ENCODE measurements at regions not wholly inside any gene's neighbourhood (a gene's known extent, or its start where the extent isn't known, plus 50 kb on each side); places are given as distances from the start of the nearest gene placed in this dataset.

DNA sequence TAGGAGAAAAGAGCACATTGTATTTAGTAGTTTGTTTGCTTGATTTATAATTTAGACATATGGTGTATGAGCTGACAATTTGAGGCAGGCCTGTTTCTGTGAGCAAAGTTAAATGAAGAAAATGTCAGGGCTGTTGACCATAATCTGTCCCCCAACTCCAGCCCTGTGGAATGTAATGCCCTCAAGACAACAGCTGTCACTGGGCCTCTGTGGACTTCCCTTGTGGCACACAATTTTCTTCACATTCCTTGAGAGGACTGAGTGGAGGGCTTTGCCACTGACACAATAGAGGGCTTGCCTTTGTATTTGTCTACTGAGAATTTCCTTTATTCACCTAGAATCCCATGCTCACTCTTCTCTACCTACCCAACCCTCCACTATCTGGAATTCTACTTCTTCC, 141.2 kb upstream of the CD180 start:
- Histone ChIP-seq H3K9me3 (ENCODE audit: control insufficient read depth in 2 of 3, insufficient read depth in 1 of 3, low read length in 3 of 3) (no peaks in the 10 kb centered on the region), H3K9ac (ENCODE audit: low read length in 3 of 3) (no peak overlapping the region), H3K4me3 (ENCODE audit: low read length in 3 of 3) (no peak overlapping the region), H3K4me1 (ENCODE audit: control insufficient read depth in 2 of 3, insufficient read depth in 2 of 3, low read depth in 1 of 3, low read length in 3 of 3) (no peaks in the 10 kb centered on the region), H3K27me3 (ENCODE audit: control insufficient read depth, insufficient read depth, low read length) (no peaks in the 10 kb centered on the region), H3K36me3 (ENCODE audit: control insufficient read depth in 2 of 3, insufficient read depth in 3 of 3, low read length in 3 of 3) (no peaks in the 10 kb centered on the region), H3K27ac (ENCODE audit: low read depth in 2 of 2, low read length in 2 of 2) (no peak overlapping the region)
- no peak for DNase-seq
- TF ChIP-seq, protein P1, sequence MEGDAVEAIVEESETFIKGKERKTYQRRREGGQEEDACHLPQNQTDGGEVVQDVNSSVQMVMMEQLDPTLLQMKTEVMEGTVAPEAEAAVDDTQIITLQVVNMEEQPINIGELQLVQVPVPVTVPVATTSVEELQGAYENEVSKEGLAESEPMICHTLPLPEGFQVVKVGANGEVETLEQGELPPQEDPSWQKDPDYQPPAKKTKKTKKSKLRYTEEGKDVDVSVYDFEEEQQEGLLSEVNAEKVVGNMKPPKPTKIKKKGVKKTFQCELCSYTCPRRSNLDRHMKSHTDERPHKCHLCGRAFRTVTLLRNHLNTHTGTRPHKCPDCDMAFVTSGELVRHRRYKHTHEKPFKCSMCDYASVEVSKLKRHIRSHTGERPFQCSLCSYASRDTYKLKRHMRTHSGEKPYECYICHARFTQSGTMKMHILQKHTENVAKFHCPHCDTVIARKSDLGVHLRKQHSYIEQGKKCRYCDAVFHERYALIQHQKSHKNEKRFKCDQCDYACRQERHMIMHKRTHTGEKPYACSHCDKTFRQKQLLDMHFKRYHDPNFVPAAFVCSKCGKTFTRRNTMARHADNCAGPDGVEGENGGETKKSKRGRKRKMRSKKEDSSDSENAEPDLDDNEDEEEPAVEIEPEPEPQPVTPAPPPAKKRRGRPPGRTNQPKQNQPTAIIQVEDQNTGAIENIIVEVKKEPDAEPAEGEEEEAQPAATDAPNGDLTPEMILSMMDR (IDR thresholded peaks at IDR 0.05; ENCODE audit: borderline replicate concordance, extremely low read depth, insufficient read depth): no peak
- intact Hi-C loops (cut with DNase I): no loop called here
- no peak for FAIRE-seq

DNA sequence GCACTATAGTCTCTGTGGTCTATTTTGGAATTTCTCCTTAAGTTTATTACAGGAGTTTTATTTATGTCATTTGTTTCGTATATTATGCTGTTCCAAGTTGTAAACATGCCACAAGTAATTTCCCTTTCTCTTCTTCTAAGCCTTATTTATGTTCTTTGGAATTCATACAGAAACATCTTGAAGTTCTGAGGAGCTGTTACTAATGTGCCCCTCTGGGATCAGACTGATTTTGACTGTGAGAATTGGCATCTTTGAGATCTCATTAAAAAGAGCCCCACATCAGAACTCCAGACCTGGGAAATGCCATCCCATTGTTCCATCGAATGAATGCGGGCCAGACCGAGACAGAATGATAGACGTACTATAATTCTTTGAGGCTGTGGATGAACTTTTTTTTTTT, 138.8 kb upstream of the CD180 start:
- H3K4me1 ChIP-seq (ENCODE audit: control insufficient read depth in 2 of 3, insufficient read depth in 2 of 3, low read depth in 1 of 3, low read length in 3 of 3): no peaks in the 10 kb centered on the region
- no peak overlapping the region for H3K4me3 ChIP-seq (ENCODE audit: low read length in 3 of 3)
- no peaks in the 10 kb centered on the region for H3K36me3 ChIP-seq (ENCODE audit: control insufficient read depth in 2 of 3, insufficient read depth in 3 of 3, low read length in 3 of 3)
- no peak overlapping the region for H3K27ac ChIP-seq (ENCODE audit: low read depth in 2 of 2, low read length in 2 of 2)
- H3K9ac ChIP-seq (ENCODE audit: low read length in 3 of 3): no peak overlapping the region
- peak in 2 of 5 donors; percentile 28 to 53 for DNase-seq
- no peak for FAIRE-seq
- intact Hi-C loops (cut with DNase I): no loop called here
- peaks cover 0 to 2% (median 0%) of the 10 kb centered on the region in 3 donors for H3K9me3 ChIP-seq (ENCODE audit: control insufficient read depth in 2 of 3, insufficient read depth in 1 of 3, low read length in 3 of 3)
- H3K27me3 ChIP-seq (ENCODE audit: control insufficient read depth, insufficient read depth, low read length): no peaks in the 10 kb centered on the region
- TF ChIP-seq, protein P1 (IDR thresholded peaks at IDR 0.05; ENCODE audit: borderline replicate concordance, extremely low read depth, insufficient read depth): no peak

DNA sequence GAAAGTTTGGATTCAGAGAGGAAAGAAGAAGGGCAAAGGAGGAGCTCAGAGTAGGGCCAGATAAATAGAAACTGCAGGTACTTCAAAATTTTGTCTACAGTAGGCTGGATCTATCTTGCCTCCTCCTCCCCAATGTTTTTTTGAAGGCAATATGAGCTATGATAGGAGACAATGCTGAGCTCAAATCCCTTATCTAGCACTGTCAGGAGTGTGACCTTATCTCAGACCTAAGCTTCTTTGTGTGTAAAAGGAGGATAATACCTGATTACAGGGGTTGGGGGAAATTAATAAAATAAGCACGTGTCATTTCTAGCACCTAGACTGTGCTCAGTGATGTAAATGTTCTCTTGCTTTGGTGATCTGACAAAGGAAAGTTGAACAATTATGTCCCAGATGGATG, 137.8 kb upstream of the CD180 start:
- Histone ChIP-seq H3K4me3 (ENCODE audit: low read length in 3 of 3) (no peak overlapping the region), H3K4me1 (ENCODE audit: control insufficient read depth in 2 of 3, insufficient read depth in 2 of 3, low read depth in 1 of 3, low read length in 3 of 3) (no peaks in the 10 kb centered on the region), H3K9ac (ENCODE audit: low read length in 3 of 3) (no peak overlapping the region), H3K27ac (ENCODE audit: low read depth in 2 of 2, low read length in 2 of 2) (no peak overlapping the region), H3K36me3 (ENCODE audit: control insufficient read depth in 2 of 3, insufficient read depth in 3 of 3, low read length in 3 of 3) (no peaks in the 10 kb centered on the region), H3K9me3 (ENCODE audit: control insufficient read depth in 2 of 3, insufficient read depth in 1 of 3, low read length in 3 of 3) (peaks cover 0 to 2% (median 0%) of the 10 kb centered on the region in 3 donors), H3K27me3 (ENCODE audit: control insufficient read depth, insufficient read depth, low read length) (no peaks in the 10 kb centered on the region)
- TF ChIP-seq, protein P1 (IDR thresholded peaks at IDR 0.05; ENCODE audit: borderline replicate concordance, extremely low read depth, insufficient read depth): no peak
- DNase-seq (no peak), FAIRE-seq (no peak)
- intact Hi-C loops (cut with DNase I): no loop called here

GRCh38 chr5:67333171-67333570, 136.6 kb upstream of the CD180 start:
- DNase-seq (no peak), FAIRE-seq (no peak)
- intact Hi-C loops (cut with DNase I): no loop called here
- peaks cover 0 to 2% (median 0%) of the 10 kb centered on the region in 3 donors for H3K9me3 ChIP-seq (ENCODE audit: control insufficient read depth in 2 of 3, insufficient read depth in 1 of 3, low read length in 3 of 3)
- H3K4me1 ChIP-seq (ENCODE audit: control insufficient read depth in 2 of 3, insufficient read depth in 2 of 3, low read depth in 1 of 3, low read length in 3 of 3): no peaks in the 10 kb centered on the region
- no peak overlapping the region for H3K27ac ChIP-seq (ENCODE audit: low read depth in 2 of 2, low read length in 2 of 2)
- H3K36me3 ChIP-seq (ENCODE audit: control insufficient read depth in 2 of 3, insufficient read depth in 3 of 3, low read length in 3 of 3): no peaks in the 10 kb centered on the region
- H3K4me3 ChIP-seq (ENCODE audit: low read length in 3 of 3): no peak overlapping the region
- TF ChIP-seq, protein P1 (IDR thresholded peaks at IDR 0.05; ENCODE audit: borderline replicate concordance, extremely low read depth, insufficient read depth): no peak
- H3K27me3 ChIP-seq (ENCODE audit: control insufficient read depth, insufficient read depth, low read length): no peaks in the 10 kb centered on the region
- no peak overlapping the region for H3K9ac ChIP-seq (ENCODE audit: low read length in 3 of 3)

Measured in kidney (tissue), 13 donors.